Upper lobe of left lung (tissue), 6 donors: ENCODE measurements at regions not wholly inside any gene's neighbourhood (a gene's known extent, or its start where the extent isn't known, plus 50 kb on each side); places are given as distances from the start of the nearest gene placed in this dataset.
A peak's percentile ranks its signal among the peaks of the same experiment; 100 is the strongest.

Experiments used
- ATAC-seq, 2 donors: fragments of 200-7000 bp; cut with Tn5 transposase; one replicate each; pipeline ENCODE4 v1.9.1; 2022; ENCODE audit warnings: mild to moderate bottlenecking in 2 of 2, moderate library complexity in 2 of 2; ENCODE audit not compliant: low FRiP score in 2 of 2
- DNase-seq, 2 donors: peaks; one replicate each; pipeline ENCODE4 v3.0.0-alpha.2; 2019 to 2020
- H3K27ac ChIP-seq, 4 donors: fragments of 200-600 bp; sonication (generic); one replicate each; pipeline ENCODE4 v1.5.1; 2016 to 2019
- H3K27me3 ChIP-seq, 4 donors: fragments of 200-600 bp; sonication (generic); one replicate each; pipeline ENCODE4 v1.5.1; 2017 to 2019
- H3K36me3 ChIP-seq, 4 donors: fragments of 200-600 bp; sonication (generic); one replicate each; pipeline ENCODE4 v1.5.1; 2016 to 2019
- H3K4me1 ChIP-seq, 4 donors: fragments of 200-600 bp; sonication (generic); one replicate each; pipeline ENCODE4 v1.5.1; 2018 to 2019
- H3K4me3 ChIP-seq, 4 donors: fragments of 200-600 bp; sonication (generic); one replicate each; pipeline ENCODE4 v1.5.1; 2017 to 2019; ENCODE audit warnings: mild to moderate bottlenecking in 2 of 4, moderate library complexity in 1 of 4
- H3K9me3 ChIP-seq, 4 donors: fragments of 200-600 bp; sonication (generic); one replicate each; pipeline ENCODE4 v1.5.1; 2018 to 2019
- CTCF ChIP-seq, 6 experiments: fragments of 450-650 bp in 4 of 6; fragments of 200-600 bp in 2 of 6; sonication (generic) in 2 of 6; IDR thresholded peaks; one replicate each; pipeline ENCODE4 v1.5.1; 2016 to 2019; ENCODE audit warnings: antibody characterized with exemption in 6 of 6
- EP300 ChIP-seq, 4 donors: sonication (generic); formaldehyde crosslinking; IDR thresholded peaks; one replicate each; pipeline ENCODE4 v1.5.1; 2017; ENCODE audit warnings: antibody characterized with exemption in 4 of 4, control low read depth in 2 of 4
- POLR2A ChIP-seq, 4 donors: fragments of 450-650 bp; IDR thresholded peaks; one replicate each; pipeline ENCODE4 v1.5.1; 2016 to 2017; ENCODE audit warnings: antibody characterized with exemption in 4 of 4, mild to moderate bottlenecking in 2 of 4
- POLR2AphosphoS5 ChIP-seq, 2 donors: sonication (generic); formaldehyde crosslinking; IDR thresholded peaks; one replicate each; pipeline ENCODE4 v1.5.1; 2017; ENCODE audit warnings: antibody characterized with exemption in 2 of 2
- WGBS, 2 donors: methylation state at CpG; one replicate each; pipeline ENCODE4 v1.1.5; 2017 to 2018; 5-methylcytosine and 5-hydroxymethylcytosine counted together
- donor health status: DM: no; HTN: no; CAD: no; lungs with moderate emphysema.
- donor health status: DM: no; HTN: yes; CAD: no; lungs with severe emphysema.

- 89% methylated on average over 1 to 4 of the region's 4 CpGs for WGBS, 2 donors
- TF ChIP-seq POLR2AphosphoS5 (IDR thresholded peaks at IDR 0.05) (no peak), POLR2A (IDR thresholded peaks at IDR 0.05) (no peak), CTCF (IDR thresholded peaks at IDR 0.05) (no peak), EP300 (IDR thresholded peaks at IDR 0.05) (no peak)
- ATAC-seq: no peak
- Histone ChIP-seq H3K36me3 (no peaks in the 10 kb centered on the region), H3K4me3 (no peak overlapping the region), H3K4me1 (peaks cover 0 to 9% (median under 1%) of the 10 kb centered on the region in 4 donors), H3K9me3 (peaks cover 0 to 7% (median 0%) of the 10 kb centered on the region in 4 donors), H3K27ac (no peak overlapping the region), H3K27me3 (no peaks in the 10 kb centered on the region)
- peak in 1 of 2 donors; percentile 4 for DNase-seq
These were observed 102.1 kb upstream of the HS6ST1 start for GRCh38 chr2:128420776-128421175.

GRCh38 chr2:128421286-128421685, 102.6 kb upstream of the HS6ST1 start:
- Histone ChIP-seq H3K36me3 (no peaks in the 10 kb centered on the region), H3K4me3 (no peak overlapping the region), H3K27me3 (no peaks in the 10 kb centered on the region), H3K4me1 (peaks cover 0 to 9% (median 2%) of the 10 kb centered on the region in 4 donors), H3K27ac (no peak overlapping the region), H3K9me3 (peaks cover 0 to 7% (median 0%) of the 10 kb centered on the region in 4 donors)
- ATAC-seq: no peak
- peak in 1 of 2 donors; percentile 6 for DNase-seq
- TF ChIP-seq POLR2A (IDR thresholded peaks at IDR 0.05): no peak
- 95 to 99% methylated on average over 9 of the region's 9 CpGs for WGBS, 2 donors

GRCh38 chr2:128421861-128422311, 103.2 kb upstream of the HS6ST1 start:
- ATAC-seq (no peak), DNase-seq (peak in 1 of 2 donors; percentile 18)
- H3K27me3 ChIP-seq: no peaks in the 10 kb centered on the region
- peaks cover 0 to 7% (median 0%) of the 10 kb centered on the region in 4 donors for H3K9me3 ChIP-seq
- no peak for TF ChIP-seq EP300 (IDR thresholded peaks at IDR 0.05)
- no peak for TF ChIP-seq POLR2AphosphoS5 (IDR thresholded peaks at IDR 0.05)
- no peak for TF ChIP-seq POLR2A (IDR thresholded peaks at IDR 0.05)
- no peak for TF ChIP-seq CTCF (IDR thresholded peaks at IDR 0.05)
- 90 to 92% methylated on average over 14 to 15 of the region's 15 CpGs for WGBS, 2 donors
- peaks cover 0 to 9% (median 2%) of the 10 kb centered on the region in 4 donors for H3K4me1 ChIP-seq
- H3K27ac ChIP-seq: peak overlapping the region in 1 of 4 donors; percentile 35
- no peak overlapping the region for H3K4me3 ChIP-seq
- no peaks in the 10 kb centered on the region for H3K36me3 ChIP-seq

- DNase-seq (peak in 1 of 2 donors; percentile 19), ATAC-seq (peak in 1 of 2 donors; percentile 76)
- H3K27me3 ChIP-seq: no peaks in the 10 kb centered on the region
- WGBS, 2 donors: 85 to 91% methylated on average over 5 of the region's 5 CpGs
- H3K9me3 ChIP-seq: peaks cover 0 to 7% (median 0%) of the 10 kb centered on the region in 4 donors
- H3K27ac ChIP-seq: peak overlapping the region in 1 of 4 donors; percentile 35
- TF ChIP-seq CTCF (IDR thresholded peaks at IDR 0.05) (no peak), POLR2A (IDR thresholded peaks at IDR 0.05) (no peak)
- peaks cover 0 to 9% (median 2%) of the 10 kb centered on the region in 4 donors for H3K4me1 ChIP-seq
- H3K36me3 ChIP-seq: no peaks in the 10 kb centered on the region
- no peak overlapping the region for H3K4me3 ChIP-seq
These were observed 103.9 kb upstream of the HS6ST1 start for GRCh38 chr2:128422571-128422970.

- no peak for TF ChIP-seq POLR2A (IDR thresholded peaks at IDR 0.05)
- TF ChIP-seq POLR2AphosphoS5 (IDR thresholded peaks at IDR 0.05): no peak
- TF ChIP-seq CTCF (IDR thresholded peaks at IDR 0.05): no peak
- no peak overlapping the region for H3K4me3 ChIP-seq
- ATAC-seq (no peak), DNase-seq (peak in 1 of 2 donors; percentile 15)
- H3K9me3 ChIP-seq: peaks cover 0 to 7% (median 0%) of the 10 kb centered on the region in 4 donors
- H3K27ac ChIP-seq: no peak overlapping the region
- no peaks in the 10 kb centered on the region for H3K27me3 ChIP-seq
- no peaks in the 10 kb centered on the region for H3K36me3 ChIP-seq
- H3K4me1 ChIP-seq: peaks cover 0 to 9% (median 2%) of the 10 kb centered on the region in 4 donors
These were observed 105.1 kb upstream of the HS6ST1 start for GRCh38 chr2:128423788-128424165.
